ENCODE measurements at regions not wholly inside any gene's neighbourhood (a gene's known extent, or its start where the extent isn't known, plus 50 kb on each side); places are given as distances from the start of the nearest gene placed in this dataset.

- FAIRE-seq = no peak
- Histone ChIP-seq H3K4me3 (ENCODE audit: low read depth, low read length) (no peak overlapping the region), H3K27me3 (ENCODE audit: control insufficient read depth, insufficient read depth, low read length) (no peaks in the 10 kb centered on the region), H3K36me3 (ENCODE audit: control insufficient read depth, insufficient read depth, low read length) (no peaks in the 10 kb centered on the region)
- no peak for TF ChIP-seq CTCF (IDR thresholded peaks at IDR 0.05; ENCODE audit: insufficient read depth, low read length, severe bottlenecking)
- DNase-seq (ENCODE audit: low read depth) = no peak
Observed at GRCh38 chr7:115747174-115747573, 283.4 kb downstream of the TFEC start.

- Histone ChIP-seq H3K4me3 (ENCODE audit: low read depth, low read length) (no peak overlapping the region), H3K36me3 (ENCODE audit: control insufficient read depth, insufficient read depth, low read length) (no peaks in the 10 kb centered on the region), H3K27me3 (ENCODE audit: control insufficient read depth, insufficient read depth, low read length) (no peaks in the 10 kb centered on the region)
- FAIRE-seq (no peak), DNase-seq (ENCODE audit: low read depth) (no peak)
- no peak for TF ChIP-seq CTCF (IDR thresholded peaks at IDR 0.05; ENCODE audit: insufficient read depth, low read length, severe bottlenecking)
Observed at GRCh38 chr7:115740043-115740442, 290.5 kb downstream of the TFEC start.

- Histone ChIP-seq H3K36me3 (ENCODE audit: control insufficient read depth, insufficient read depth, low read length) (no peaks in the 10 kb centered on the region), H3K27me3 (ENCODE audit: control insufficient read depth, insufficient read depth, low read length) (no peaks in the 10 kb centered on the region), H3K4me3 (ENCODE audit: low read depth, low read length) (no peak overlapping the region)
- FAIRE-seq (no peak), DNase-seq (ENCODE audit: low read depth) (no peak)
- TF ChIP-seq CTCF (IDR thresholded peaks at IDR 0.05; ENCODE audit: insufficient read depth, low read length, severe bottlenecking) = no peak
Observed at GRCh38 chr7:115734641-115735040, 295.9 kb downstream of the TFEC start.

GRCh38 chr7:115731796-115732471, 298.6 kb downstream of the TFEC start:
- Histone ChIP-seq H3K4me3 (ENCODE audit: low read depth, low read length) (no peak overlapping the region), H3K36me3 (ENCODE audit: control insufficient read depth, insufficient read depth, low read length) (no peaks in the 10 kb centered on the region), H3K27me3 (ENCODE audit: control insufficient read depth, insufficient read depth, low read length) (no peaks in the 10 kb centered on the region)
- FAIRE-seq (no peak), DNase-seq (ENCODE audit: low read depth) (no peak)
- TF ChIP-seq CTCF (IDR thresholded peaks at IDR 0.05; ENCODE audit: insufficient read depth, low read length, severe bottlenecking) = no peak

GRCh38 chr7:115728518-115728917, 302.0 kb downstream of the TFEC start:
- Histone ChIP-seq H3K4me3 (ENCODE audit: low read depth, low read length) (no peak overlapping the region), H3K27me3 (ENCODE audit: control insufficient read depth, insufficient read depth, low read length) (no peaks in the 10 kb centered on the region), H3K36me3 (ENCODE audit: control insufficient read depth, insufficient read depth, low read length) (no peaks in the 10 kb centered on the region)
- no peak for DNase-seq (ENCODE audit: low read depth)
- TF ChIP-seq CTCF (IDR thresholded peaks at IDR 0.05; ENCODE audit: insufficient read depth, low read length, severe bottlenecking) = no peak
- no peak for FAIRE-seq
